Medulla oblongata (tissue), 1 donor: ENCODE measurements at regions not wholly inside any gene's neighbourhood (a gene's known extent, or its start where the extent isn't known, plus 50 kb on each side); places are given as distances from the start of the nearest gene placed in this dataset.
"Not testable (repeated sequence)": the region's sequence is repeated elsewhere in the genome, so short reads cannot be mapped to it uniquely, and the experiment has no call there.

Experiments
- DNase-seq: peaks from one replicate; pipeline ENCODE4 v3.0.0-alpha.2; 2015; ENCODE audit errors: extremely low spot score

GRCh38 chr15:87675271-87675670, 581.3 kb downstream of the NTRK3 start:
- DNase-seq, result no peak

GRCh38 chr15:87672309-87673288, 583.9 kb downstream of the NTRK3 start:
- peak; percentile 39 for DNase-seq

GRCh38 chr15:87671289-87671688, 585.2 kb downstream of the NTRK3 start:
- no peak for DNase-seq

- DNase-seq, result no peak
These were observed 586.7 kb downstream of the NTRK3 start for GRCh38 chr15:87669846-87670245.

- DNase-seq, result not testable (repeated sequence)
These were observed 587.6 kb downstream of the NTRK3 start for GRCh38 chr15:87668768-87669564.

- DNase-seq, result no peak
These were observed 588.9 kb downstream of the NTRK3 start for GRCh38 chr15:87667643-87668042.

- no peak for DNase-seq
These were observed 594.0 kb downstream of the NTRK3 start for GRCh38 chr15:87662575-87662974.

GRCh38 chr15:87661454-87662355, 594.8 kb downstream of the NTRK3 start:
- DNase-seq, result no peak

GRCh38 chr15:87660251-87661129, 596.0 kb downstream of the NTRK3 start:
- peak; percentile 6 for DNase-seq

- DNase-seq, result no peak
These were observed 600.2 kb downstream of the NTRK3 start for GRCh38 chr15:87656372-87656771.

GRCh38 chr15:87653646-87654045, 602.9 kb downstream of the NTRK3 start:
- DNase-seq, result no peak

GRCh38 chr15:87649175-87649574, 607.4 kb downstream of the NTRK3 start:
- DNase-seq, result no peak

GRCh38 chr15:87648278-87648677, 608.3 kb downstream of the NTRK3 start:
- no peak for DNase-seq

- DNase-seq, result no peak
These were observed 610.8 kb downstream of the NTRK3 start for GRCh38 chr15:87645723-87646122.

GRCh38 chr15:87642997-87643396, 613.5 kb downstream of the NTRK3 start:
- not testable (repeated sequence) for DNase-seq

- no peak for DNase-seq
These were observed 617.1 kb downstream of the NTRK3 start for GRCh38 chr15:87639305-87640011.

- no peak for DNase-seq
These were observed 617.9 kb downstream of the NTRK3 start for GRCh38 chr15:87638554-87639083.

- DNase-seq, result no peak
These were observed 622.2 kb downstream of the NTRK3 start for GRCh38 chr15:87634361-87634760.

GRCh38 chr15:87633525-87633924, 623.0 kb downstream of the NTRK3 start:
- peak; percentile 46 for DNase-seq

- DNase-seq, result no peak
These were observed 624.2 kb downstream of the NTRK3 start for GRCh38 chr15:87632364-87632763.
